CD8-positive, alpha-beta memory T cell (primary cell): ENCODE measurements at regions not wholly inside any gene's neighbourhood (a gene's known extent, or its start where the extent isn't known, plus 50 kb on each side); places are given as distances from the start of the nearest gene placed in this dataset.

Experiments
- CTCF ChIA-PET: fragments of 350-600 bp; sonication (Branson Sonifier 250); formaldehyde crosslinking; loops from one replicate; lab custom pipeline; 2021; ENCODE audit warnings: antibody characterized with exemption; lab: Charles Lee
- POLR2A ChIA-PET: fragments of 350-600 bp; sonication (Branson Sonifier 250); formaldehyde crosslinking; loops from one replicate; lab custom pipeline; 2021; ENCODE audit warnings: antibody characterized with exemption; lab: Charles Lee
- DNase-seq, 5 donors: peaks; one replicate each; pipeline versions ENCODE4 v3.0.0 to v3.0.0-alpha.2; 2020 to 2022; ENCODE audit warnings: mixed read lengths in 1 of 5
- H3K27ac ChIP-seq: one replicate; pipeline ENCODE4 v1.7.0; 2013; ENCODE audit warnings: low read depth, mild to moderate bottlenecking, low read length, moderate library complexity
- H3K27me3 ChIP-seq: 2 replicates; pipeline ENCODE4 v1.7.0; 2013; ENCODE audit warnings: low read length, mild to moderate bottlenecking; ENCODE audit not compliant: insufficient read depth, poor library complexity, severe bottlenecking
- H3K36me3 ChIP-seq: 2 replicates; pipeline ENCODE4 v1.7.0; 2013; ENCODE audit warnings: mild to moderate bottlenecking, low read length, moderate library complexity; ENCODE audit not compliant: insufficient read depth
- H3K4me1 ChIP-seq: 2 replicates; pipeline ENCODE4 v1.7.0; 2013; ENCODE audit warnings: mild to moderate bottlenecking, low read length, moderate library complexity; ENCODE audit not compliant: insufficient read depth
- H3K4me3 ChIP-seq: 2 replicates; pipeline ENCODE4 v1.7.0; 2013; ENCODE audit warnings: mild to moderate bottlenecking, low read length
- H3K9me3 ChIP-seq: 2 replicates; pipeline ENCODE4 v1.7.0; 2013; ENCODE audit warnings: mild to moderate bottlenecking, low read length
- H3K27ac Mint-ChIP-seq, 8 donors: one replicate each; pipeline ENCODE4 v1.8.0; 2020 to 2021; ENCODE audit warnings: mixed read lengths in 8 of 8, mild to moderate bottlenecking in 6 of 8, inconsistent platforms in 3 of 8, moderate library complexity in 3 of 8
- H3K27me3 Mint-ChIP-seq, 2 donors: one replicate each; pipeline ENCODE4 v1.8.0; 2020 to 2021; ENCODE audit warnings: mixed read lengths in 2 of 2, mild to moderate bottlenecking in 1 of 2, moderate library complexity in 1 of 2
- H3K36me3 Mint-ChIP-seq, 3 donors: one replicate each; pipeline ENCODE4 v1.8.0; 2020 to 2021; ENCODE audit warnings: mixed read lengths in 3 of 3, inconsistent platforms in 1 of 3, mild to moderate bottlenecking in 1 of 3
- H3K4me1 Mint-ChIP-seq, 3 donors: one replicate each; pipeline ENCODE4 v1.8.0; 2020 to 2021; ENCODE audit warnings: mixed read lengths in 3 of 3, inconsistent platforms in 1 of 3, mild to moderate bottlenecking in 1 of 3
- H3K4me3 Mint-ChIP-seq, 7 donors: one replicate each; pipeline ENCODE4 v1.8.0; 2020 to 2021; ENCODE audit warnings: mixed read lengths in 7 of 7, mild to moderate bottlenecking in 6 of 7, moderate library complexity in 4 of 7, inconsistent platforms in 2 of 7
- H3K9me3 Mint-ChIP-seq, 5 donors: one replicate each; pipeline ENCODE4 v1.8.0; 2020 to 2022; ENCODE audit warnings: mixed read lengths in 5 of 5, mild to moderate bottlenecking in 3 of 5, moderate library complexity in 2 of 5, inconsistent platforms in 1 of 5

DNA sequence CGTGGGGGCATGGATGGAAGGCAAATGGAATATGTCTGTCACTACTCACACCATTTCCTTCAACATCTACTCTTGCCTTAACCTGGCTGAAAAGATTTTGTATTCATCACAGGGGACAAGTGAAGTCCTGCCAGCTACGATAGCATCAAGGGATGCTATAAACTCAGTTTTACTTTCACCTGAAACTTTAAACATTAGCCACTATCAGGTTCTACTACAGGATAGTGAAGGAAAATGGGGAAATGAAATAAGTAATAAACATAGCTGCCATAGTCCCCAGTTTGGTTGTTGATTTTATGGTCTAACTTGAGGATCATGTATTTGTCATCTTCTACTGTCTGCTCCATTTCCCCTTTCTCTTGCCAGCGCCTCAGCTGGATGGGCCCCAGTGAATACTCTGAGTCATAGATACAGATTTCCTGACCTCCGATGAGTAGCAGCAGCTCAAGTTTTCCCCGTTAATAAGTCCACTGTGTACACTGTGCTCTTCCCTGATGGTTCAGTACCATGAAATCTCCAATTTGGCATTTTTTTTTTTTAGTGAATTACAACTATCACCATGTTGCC, 338.2 kb upstream of the SLCO3A1 start:
- no peaks in the 10 kb centered on the region for H3K9me3 Mint-ChIP-seq
- Histone ChIP-seq H3K4me1 (no peaks in the 10 kb centered on the region), H3K27me3 (no peaks in the 10 kb centered on the region), H3K27ac (no peak overlapping the region), H3K36me3 (no peaks in the 10 kb centered on the region), H3K9me3 (no peaks in the 10 kb centered on the region), H3K4me3 (no peak overlapping the region)
- H3K27ac Mint-ChIP-seq, result no peak overlapping the region
- H3K27me3 Mint-ChIP-seq, result peaks cover 0 to 6% of the 10 kb centered on the region in 2 donors
- POLR2A ChIA-PET, result no interaction called here
- H3K4me3 Mint-ChIP-seq, result no peak overlapping the region
- CTCF ChIA-PET, result no interaction called here
- no peak for DNase-seq
- H3K36me3 Mint-ChIP-seq, result peaks cover 0 to 4% (median 2%) of the 10 kb centered on the region in 3 donors
- peaks cover 6 to 23% (median 19%) of the 10 kb centered on the region in 3 donors for H3K4me1 Mint-ChIP-seq

- Mint-ChIP-seq H3K36me3 (peaks cover 0 to 2% (median 0%) of the 10 kb centered on the region in 3 donors), H3K4me1 (peaks cover 8 to 37% (median 28%) of the 10 kb centered on the region in 3 donors), H3K27ac (peak overlapping the region in 1 of 8 donors; percentile 6), H3K27me3 (peaks cover 0 to 2% of the 10 kb centered on the region in 2 donors), H3K9me3 (no peaks in the 10 kb centered on the region), H3K4me3 (no peak overlapping the region)
- CTCF ChIA-PET, result no interaction called here
- DNase-seq, result no peak
- POLR2A ChIA-PET, result no interaction called here
- Histone ChIP-seq H3K4me1 (peaks cover 2% of the 10 kb centered on the region), H3K36me3 (no peaks in the 10 kb centered on the region), H3K4me3 (no peak overlapping the region), H3K27ac (no peak overlapping the region), H3K9me3 (no peaks in the 10 kb centered on the region), H3K27me3 (no peaks in the 10 kb centered on the region)
These were observed 336.6 kb upstream of the SLCO3A1 start for GRCh38 chr15:91516866-91517265.

DNA sequence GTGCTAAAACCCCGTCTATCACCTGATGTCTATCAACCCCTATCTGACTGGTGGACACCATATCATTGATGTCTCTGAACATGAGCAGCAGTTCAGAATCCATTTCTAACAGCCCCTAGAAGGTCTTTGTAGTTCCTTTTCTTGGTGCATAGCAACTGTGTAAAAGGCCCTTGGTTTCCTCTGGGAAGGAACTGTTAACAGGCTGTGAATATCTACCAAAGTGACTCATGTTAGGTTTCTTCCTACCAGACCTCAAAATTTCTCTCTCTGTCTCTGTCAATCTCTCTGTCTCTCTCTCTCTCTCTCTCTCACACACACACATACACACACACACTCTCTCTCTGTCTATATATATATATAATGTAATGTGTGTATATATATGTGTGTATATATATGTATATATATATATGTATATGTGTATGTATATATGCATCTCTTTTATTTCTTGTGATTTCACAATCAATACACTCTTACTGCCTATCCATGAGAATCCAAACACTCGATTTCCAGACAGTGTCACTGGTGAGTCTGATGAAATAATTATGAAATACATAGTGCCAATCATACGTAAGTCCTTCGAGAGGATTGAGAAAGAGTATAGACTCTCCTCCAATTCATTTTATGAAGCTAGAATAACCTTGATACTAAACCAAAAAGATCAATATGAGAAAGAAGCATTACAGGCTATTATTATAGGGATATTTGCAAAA, 335.9 kb upstream of the SLCO3A1 start:
- H3K27me3 ChIP-seq, result no peaks in the 10 kb centered on the region
- POLR2A ChIA-PET, result no interaction called here
- CTCF ChIA-PET, result no interaction called here
- Mint-ChIP-seq H3K4me3 (no peak overlapping the region), H3K27me3 (peaks cover 0 to 2% of the 10 kb centered on the region in 2 donors), H3K36me3 (peaks cover 0 to 2% (median 0%) of the 10 kb centered on the region in 3 donors), H3K4me1 (peaks cover 13 to 45% (median 35%) of the 10 kb centered on the region in 3 donors), H3K27ac (no peak overlapping the region), H3K9me3 (no peaks in the 10 kb centered on the region)
- no peak overlapping the region for H3K4me3 ChIP-seq
- no peak for DNase-seq
- no peaks in the 10 kb centered on the region for H3K36me3 ChIP-seq
- H3K4me1 ChIP-seq, result peaks cover 9% of the 10 kb centered on the region
- H3K27ac ChIP-seq, result no peak overlapping the region
- no peaks in the 10 kb centered on the region for H3K9me3 ChIP-seq

GRCh38 chr15:91520850-91521249, 332.7 kb upstream of the SLCO3A1 start:
- peaks cover 0 to 2% (median 0%) of the 10 kb centered on the region in 5 donors for H3K9me3 Mint-ChIP-seq
- H3K4me1 Mint-ChIP-seq, result peaks cover 25 to 57% (median 48%) of the 10 kb centered on the region in 3 donors
- Histone ChIP-seq H3K4me3 (no peak overlapping the region), H3K4me1 (peaks cover 20% of the 10 kb centered on the region), H3K36me3 (no peaks in the 10 kb centered on the region), H3K27ac (no peak overlapping the region), H3K9me3 (no peaks in the 10 kb centered on the region), H3K27me3 (no peaks in the 10 kb centered on the region)
- H3K4me3 Mint-ChIP-seq, result no peak overlapping the region
- H3K27ac Mint-ChIP-seq, result no peak overlapping the region
- DNase-seq, result no peak
- peaks cover 0 to 2% (median 0%) of the 10 kb centered on the region in 3 donors for H3K36me3 Mint-ChIP-seq
- CTCF ChIA-PET, result interaction anchor here (1.5 kb wide), 1 partner anchor 218 kb away, joined by 14 read pairs; no protein-coding TSS in a partner anchor
- POLR2A ChIA-PET, result no interaction called here
- peaks cover 2 to 5% of the 10 kb centered on the region in 2 donors for H3K27me3 Mint-ChIP-seq

DNA sequence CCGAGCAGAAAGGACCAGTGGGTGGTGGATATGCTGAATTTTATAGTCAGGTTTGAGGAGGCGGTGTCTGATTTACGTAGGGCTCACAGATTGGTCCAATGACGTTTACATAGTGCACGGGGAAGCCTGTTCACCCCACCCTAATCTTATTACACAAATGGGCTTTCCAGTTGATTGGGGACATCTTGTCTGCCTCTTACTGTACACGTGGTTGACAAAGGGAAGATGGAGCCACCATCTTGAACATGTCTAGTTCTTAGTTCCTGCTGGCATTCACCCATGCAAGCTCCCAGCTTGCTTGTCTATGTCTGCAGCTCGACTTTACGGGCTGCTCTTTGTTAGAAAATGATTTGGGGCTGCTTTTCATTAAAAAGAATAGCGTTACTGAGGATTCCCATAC, 332.0 kb upstream of the SLCO3A1 start:
- H3K27me3 ChIP-seq, result no peaks in the 10 kb centered on the region
- DNase-seq, result no peak
- H3K9me3 ChIP-seq, result no peaks in the 10 kb centered on the region
- H3K4me1 ChIP-seq, result peaks cover 20% of the 10 kb centered on the region
- Mint-ChIP-seq H3K9me3 (peaks cover 0 to 2% (median 0%) of the 10 kb centered on the region in 5 donors), H3K27ac (no peak overlapping the region), H3K4me3 (no peak overlapping the region), H3K36me3 (peaks cover 0 to 2% (median 0%) of the 10 kb centered on the region in 3 donors), H3K4me1 (peaks cover 25 to 58% (median 46%) of the 10 kb centered on the region in 3 donors), H3K27me3 (peaks cover 4 to 7% of the 10 kb centered on the region in 2 donors)
- H3K36me3 ChIP-seq, result no peaks in the 10 kb centered on the region
- CTCF ChIA-PET, result interaction anchor here (1.5 kb wide), 1 partner anchor 219 kb away, joined by 14 read pairs; no protein-coding TSS in a partner anchor
- H3K4me3 ChIP-seq, result no peak overlapping the region
- no peak overlapping the region for H3K27ac ChIP-seq
- POLR2A ChIA-PET, result no interaction called here

DNA sequence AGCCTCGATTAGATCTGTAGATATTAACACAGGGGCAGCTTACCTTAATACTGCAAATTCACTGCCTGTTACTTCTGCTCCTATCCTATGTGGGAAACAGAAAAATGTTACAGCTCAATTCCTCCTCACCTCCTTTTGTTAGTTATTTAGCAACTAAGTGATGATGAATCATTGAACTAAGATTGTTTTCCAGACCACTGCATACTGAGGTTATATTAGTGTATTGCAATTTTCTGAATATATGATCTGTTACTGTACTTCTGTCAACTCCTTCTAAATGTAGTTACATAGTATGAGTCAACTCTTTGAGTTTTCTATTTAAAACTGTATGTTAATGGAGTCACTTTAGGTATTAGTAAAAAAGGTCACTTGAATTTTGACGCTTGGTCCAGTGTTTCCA, 331.5 kb upstream of the SLCO3A1 start:
- H3K27me3 ChIP-seq, result no peaks in the 10 kb centered on the region
- POLR2A ChIA-PET, result no interaction called here
- no peak for DNase-seq
- H3K9me3 Mint-ChIP-seq, result peaks cover 0 to 2% (median 0%) of the 10 kb centered on the region in 5 donors
- CTCF ChIA-PET, result interaction anchor here (1.5 kb wide), 1 partner anchor 219 kb away, joined by 14 read pairs; no protein-coding TSS in a partner anchor
- peaks cover 0 to 2% (median 0%) of the 10 kb centered on the region in 3 donors for H3K36me3 Mint-ChIP-seq
- H3K4me1 Mint-ChIP-seq, result peaks cover 24 to 57% (median 41%) of the 10 kb centered on the region in 3 donors
- no peak overlapping the region for H3K27ac Mint-ChIP-seq
- peaks cover 8 to 11% of the 10 kb centered on the region in 2 donors for H3K27me3 Mint-ChIP-seq
- no peaks in the 10 kb centered on the region for H3K9me3 ChIP-seq
- H3K4me1 ChIP-seq, result peaks cover 20% of the 10 kb centered on the region
- no peak overlapping the region for H3K4me3 Mint-ChIP-seq
- no peaks in the 10 kb centered on the region for H3K36me3 ChIP-seq
- no peak overlapping the region for H3K4me3 ChIP-seq
- no peak overlapping the region for H3K27ac ChIP-seq

DNA sequence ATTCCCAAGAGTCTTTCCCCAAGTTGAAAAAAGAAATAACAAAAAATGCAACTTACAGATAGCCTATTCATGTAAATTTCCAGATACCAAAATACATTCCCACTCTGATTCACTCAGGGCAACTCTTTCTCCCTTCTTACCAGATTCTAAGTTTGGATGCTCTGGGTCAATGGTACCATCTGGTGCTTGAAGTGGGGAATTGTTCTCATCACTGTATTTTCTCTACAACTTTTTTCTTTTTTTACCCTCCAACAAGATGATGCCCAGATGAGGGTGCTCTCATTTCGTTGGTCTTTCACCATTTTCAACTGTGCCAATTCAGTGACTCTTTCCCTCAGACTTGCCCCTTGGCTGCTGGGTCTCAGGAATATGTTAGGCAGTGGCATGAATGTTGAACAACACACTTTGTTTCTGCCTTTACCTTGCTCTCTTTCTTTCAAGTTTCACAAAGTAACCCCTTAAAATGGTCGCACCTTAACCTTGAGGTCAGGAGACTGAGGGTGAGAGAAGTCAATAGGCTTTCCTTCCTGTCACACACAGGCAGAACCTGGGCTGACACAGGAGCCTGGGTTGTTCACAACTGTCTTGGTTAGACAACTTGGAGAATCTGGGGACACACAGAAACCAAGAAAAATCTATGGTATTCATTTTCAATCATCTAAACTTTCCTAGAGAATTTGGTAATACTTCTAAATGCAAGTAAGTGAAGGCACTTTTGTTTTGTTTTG, 330.7 kb upstream of the SLCO3A1 start:
- H3K27ac Mint-ChIP-seq, result peak overlapping the region in 7 of 8 donors; percentile 57 to 83 (median 68)
- H3K27me3 Mint-ChIP-seq, result peaks cover 8 to 11% of the 10 kb centered on the region in 2 donors
- no peaks in the 10 kb centered on the region for H3K27me3 ChIP-seq
- peak in 2 of 5 donors; percentile 24 to 33 for DNase-seq
- ChIA-PET POLR2A (no interaction called here), CTCF (interaction anchor here (1.0 kb wide), 1 partner anchor 220 kb away, joined by 3 read pairs; no protein-coding TSS in a partner anchor)
- no peaks in the 10 kb centered on the region for H3K36me3 ChIP-seq
- H3K36me3 Mint-ChIP-seq, result no peaks in the 10 kb centered on the region
- no peak overlapping the region for H3K27ac ChIP-seq
- H3K9me3 ChIP-seq, result no peaks in the 10 kb centered on the region
- no peak overlapping the region for H3K4me3 ChIP-seq
- H3K4me1 Mint-ChIP-seq, result peaks cover 19 to 50% (median 35%) of the 10 kb centered on the region in 3 donors
- peaks cover 0 to 2% (median 0%) of the 10 kb centered on the region in 5 donors for H3K9me3 Mint-ChIP-seq
- peaks cover 20% of the 10 kb centered on the region for H3K4me1 ChIP-seq
- H3K4me3 Mint-ChIP-seq, result peak overlapping the region in 4 of 7 donors; percentile 10 to 58 (median 32)
